SK-N-MC (cell line): ENCODE measurements at regions not wholly inside any gene's neighbourhood (a gene's known extent, or its start where the extent isn't known, plus 50 kb on each side); places are given as distances from the start of the nearest gene placed in this dataset.

Experiments
- DNase-seq: peaks from one replicate; pipeline ENCODE4 v3.0.0-alpha.2; 2011; ENCODE audit warnings: low read depth, low spot score
- H3K27ac ChIP-seq: fragments of 200-600 bp; sonication (generic); 2 replicates; pipeline ENCODE4 v1.5.1; 2016; ENCODE audit warnings: mixed run types
- H3K36me3 ChIP-seq: fragments of 200-600 bp; sonication (generic); 2 replicates; pipeline ENCODE4 v1.6.1; 2017; ENCODE audit warnings: antibody characterized with exemption, low read length, mixed read lengths; ENCODE audit not compliant: insufficient read depth
- H3K4me3 ChIP-seq: fragments of 200-600 bp; sonication (generic); 2 replicates; pipeline ENCODE4 v1.5.1; 2016
- H3K9ac ChIP-seq: fragments of 200-600 bp; sonication (generic); 2 replicates; pipeline ENCODE4 v1.8.0; 2017; ENCODE audit warnings: mixed run types, mixed read lengths; ENCODE audit not compliant: insufficient read length
- H3K9me3 ChIP-seq: fragments of 200-600 bp; sonication (generic); 2 replicates; pipeline ENCODE4 v1.6.1; 2017; ENCODE audit warnings: low read depth, mild to moderate bottlenecking, antibody characterized with exemption, low read length, moderate library complexity, mixed read lengths
- EZH2 ChIP-seq: fragments of 200-600 bp; sonication (generic); IDR thresholded peaks from one replicate; pipeline ENCODE4 v1.6.1; 2017; ENCODE audit warnings: antibody characterized with exemption
- FOXP2 ChIP-seq: optimal IDR thresholded peaks from 2 replicates; pipeline ENCODE3; 2011; ENCODE audit warnings: mild to moderate bottlenecking, moderate library complexity; ENCODE audit not compliant: insufficient read depth; ENCODE audit errors: extremely low read length, control extremely low read depth
- POLR2AphosphoS5 ChIP-seq: IDR thresholded peaks from 2 replicates; pipeline ENCODE4 v1.6.1; 2012; ENCODE audit warnings: mild to moderate bottlenecking, low read depth, low read length, borderline replicate concordance

DNA sequence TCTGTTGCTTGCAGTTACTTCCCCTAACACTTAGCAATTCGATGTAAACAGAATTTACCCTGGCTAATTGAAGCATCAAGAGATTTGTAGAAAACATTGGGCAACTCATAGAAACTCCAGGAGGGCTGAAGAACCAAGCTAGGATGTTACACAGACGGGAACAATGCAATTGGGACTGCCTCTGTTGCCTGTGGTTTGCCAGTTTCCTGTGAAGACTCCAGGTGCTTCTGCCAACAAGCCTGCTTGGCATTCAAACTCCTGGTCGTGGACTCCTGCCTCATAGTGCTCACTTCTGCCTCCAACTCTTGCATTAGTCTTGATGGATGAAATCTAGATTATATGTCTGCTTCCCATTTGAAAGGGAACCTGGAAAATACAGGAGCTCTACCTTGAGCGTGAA, 246.0 kb downstream of the BMP4 start:
- no peak for DNase-seq
- H3K4me3 ChIP-seq: no peak overlapping the region
- TF ChIP-seq FOXP2 (no peak), EZH2 (no peak), POLR2AphosphoS5 (no peak)
- no peaks in the 10 kb centered on the region for H3K36me3 ChIP-seq
- H3K9me3 ChIP-seq: no peaks in the 10 kb centered on the region
- H3K27ac ChIP-seq: no peak overlapping the region
- H3K9ac ChIP-seq: no peak overlapping the region

DNA sequence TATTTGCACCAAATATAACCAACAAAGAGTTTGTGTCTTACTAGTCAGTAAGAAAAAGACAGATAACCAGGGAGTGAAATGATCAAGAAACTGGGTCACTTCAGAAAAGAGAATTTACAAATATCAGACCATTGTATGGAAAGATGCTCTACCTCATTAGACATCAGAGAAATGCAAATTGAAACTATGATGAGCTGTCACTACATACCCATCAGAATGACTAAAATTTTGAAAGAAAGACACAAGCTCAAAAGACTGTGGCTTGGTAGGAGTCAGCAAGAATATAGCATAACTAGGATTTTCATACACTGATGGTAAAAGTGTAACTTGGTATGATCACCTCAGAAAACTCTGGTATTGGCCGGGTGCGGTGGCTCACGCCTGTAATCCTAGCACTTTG, 247.2 kb downstream of the BMP4 start:
- Histone ChIP-seq H3K27ac (no peak overlapping the region), H3K9me3 (no peaks in the 10 kb centered on the region), H3K36me3 (no peaks in the 10 kb centered on the region), H3K9ac (no peak overlapping the region), H3K4me3 (no peak overlapping the region)
- DNase-seq: no peak
- TF ChIP-seq POLR2AphosphoS5: no peak
- TF ChIP-seq EZH2: no peak
- TF ChIP-seq FOXP2: no peak

DNA sequence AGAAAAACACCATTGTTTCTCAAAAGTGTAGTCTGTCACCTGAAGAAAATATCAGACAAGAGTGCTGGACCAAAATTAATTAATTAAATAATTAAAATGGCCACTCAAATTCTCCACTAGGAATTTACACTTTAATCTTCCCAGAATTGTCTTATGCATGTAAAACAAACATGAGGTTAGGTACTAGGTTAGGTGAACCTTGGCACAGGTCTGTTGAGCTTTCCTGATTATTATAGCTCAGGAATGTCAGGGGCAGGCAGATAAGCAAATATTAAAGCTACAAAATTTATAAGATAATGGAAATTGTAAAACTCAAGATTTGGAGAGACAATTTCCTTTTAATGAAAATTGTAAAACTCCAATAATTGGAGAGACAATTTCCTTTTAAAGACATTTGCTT, 253.2 kb downstream of the BMP4 start:
- Histone ChIP-seq H3K9ac (no peak overlapping the region), H3K36me3 (no peaks in the 10 kb centered on the region), H3K9me3 (no peaks in the 10 kb centered on the region), H3K4me3 (no peak overlapping the region), H3K27ac (no peak overlapping the region)
- DNase-seq: no peak
- TF ChIP-seq POLR2AphosphoS5 (no peak), EZH2 (no peak), FOXP2 (no peak)

DNA sequence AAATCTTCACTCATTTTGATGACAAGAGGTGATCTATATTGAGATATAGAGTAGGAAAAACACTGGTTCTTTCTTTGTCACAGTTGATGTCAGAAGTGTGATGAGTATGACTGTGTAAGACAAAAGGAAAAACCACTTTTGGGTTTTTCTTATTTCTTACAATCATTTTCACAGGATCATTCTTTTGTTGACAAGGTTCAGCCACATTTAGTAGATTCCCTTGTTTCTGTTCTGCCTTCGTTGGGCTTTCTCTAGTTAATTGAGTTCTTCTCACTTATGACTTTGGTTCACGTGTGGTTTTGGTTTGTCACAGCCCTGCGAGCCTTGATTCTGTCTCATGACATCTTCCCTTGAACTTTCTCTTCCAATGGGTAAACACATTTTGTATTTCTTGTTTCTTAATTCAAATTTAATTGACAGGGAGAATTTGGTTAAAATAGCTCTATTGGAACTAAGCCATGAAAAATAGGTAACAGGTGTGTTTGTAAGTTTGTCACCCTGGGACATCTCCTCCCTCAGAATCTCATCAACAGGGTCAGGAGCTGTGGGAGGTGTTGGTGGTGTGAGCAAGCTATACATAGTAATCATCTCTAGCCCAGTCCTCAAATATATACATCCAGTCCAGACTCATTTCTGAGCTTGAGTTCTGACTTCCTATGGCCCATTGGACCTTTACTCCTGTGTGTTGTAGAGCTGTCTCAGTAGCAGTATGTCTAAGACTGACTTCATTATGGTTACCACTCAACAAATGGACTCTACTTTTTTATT, 255.3 kb downstream of the BMP4 start:
- no peak overlapping the region for H3K9ac ChIP-seq
- no peak for DNase-seq
- no peaks in the 10 kb centered on the region for H3K36me3 ChIP-seq
- TF ChIP-seq POLR2AphosphoS5: no peak
- no peak for TF ChIP-seq FOXP2
- no peak for TF ChIP-seq EZH2
- no peak overlapping the region for H3K27ac ChIP-seq
- H3K9me3 ChIP-seq: no peaks in the 10 kb centered on the region
- H3K4me3 ChIP-seq: no peak overlapping the region

DNA sequence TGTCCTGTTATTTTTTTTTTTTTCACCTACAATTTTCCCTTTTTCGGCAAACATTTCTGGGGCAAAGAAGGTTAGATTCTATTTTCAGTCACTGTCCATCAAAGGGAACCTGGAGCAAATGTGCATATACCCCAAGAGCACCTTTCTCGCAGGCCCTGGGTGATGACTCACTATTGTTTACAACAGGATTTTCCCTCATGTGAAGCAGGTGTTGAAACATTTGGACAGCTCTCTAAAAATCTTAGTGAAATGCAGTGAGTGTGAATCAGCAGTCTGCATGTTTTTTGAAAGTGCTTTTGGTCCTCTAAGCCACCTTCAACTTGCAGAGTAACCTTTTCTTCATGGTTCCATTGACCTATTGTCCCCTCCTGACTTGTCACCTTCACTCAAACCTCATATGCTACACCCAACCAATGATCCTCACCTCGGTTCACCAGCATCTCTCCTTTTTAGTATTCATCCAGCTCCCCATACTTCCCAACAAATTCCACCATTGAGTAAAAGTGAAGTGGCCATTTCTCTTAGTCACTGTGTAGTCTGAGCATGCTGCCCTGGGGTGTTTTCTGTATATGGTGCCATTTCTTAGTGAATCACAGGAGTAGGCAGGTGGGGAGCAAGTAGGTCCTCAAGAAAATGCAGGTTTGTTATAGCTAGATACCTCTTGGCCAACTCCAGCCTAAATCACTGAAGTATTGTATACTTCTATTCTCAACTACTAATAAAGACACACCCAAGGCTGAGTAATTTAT, 260.2 kb downstream of the BMP4 start:
- Histone ChIP-seq H3K9me3 (no peaks in the 10 kb centered on the region), H3K27ac (no peak overlapping the region), H3K9ac (no peak overlapping the region), H3K36me3 (no peaks in the 10 kb centered on the region), H3K4me3 (no peak overlapping the region)
- TF ChIP-seq POLR2AphosphoS5: no peak
- no peak for TF ChIP-seq EZH2
- no peak for TF ChIP-seq FOXP2
- no peak for DNase-seq

DNA sequence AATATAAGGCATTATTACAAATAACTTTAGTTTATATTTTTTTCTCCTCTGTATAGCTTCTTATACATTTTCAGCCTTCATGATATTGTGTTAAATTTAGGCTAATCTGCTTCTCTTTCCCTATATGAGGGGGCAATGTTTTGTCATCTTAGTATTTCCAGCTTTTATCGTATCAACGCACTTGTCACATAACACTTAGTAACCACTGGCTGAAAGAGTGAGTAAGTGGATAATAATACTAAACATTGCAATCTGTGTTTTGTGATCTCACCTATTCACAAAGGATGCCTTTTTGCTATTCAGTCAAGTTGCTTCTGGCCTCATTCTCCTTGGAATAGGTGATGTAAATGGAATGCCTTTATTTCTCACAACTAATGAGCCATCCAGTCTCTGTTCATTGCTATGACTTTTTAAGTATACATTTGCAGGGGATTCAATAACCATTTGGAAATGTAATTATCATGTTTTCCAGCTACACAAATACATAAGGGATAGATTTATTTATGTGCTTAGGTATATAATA, 260.9 kb downstream of the BMP4 start:
- no peak overlapping the region for H3K9ac ChIP-seq
- no peaks in the 10 kb centered on the region for H3K9me3 ChIP-seq
- no peak for TF ChIP-seq FOXP2
- TF ChIP-seq POLR2AphosphoS5: no peak
- no peak for TF ChIP-seq EZH2
- no peak overlapping the region for H3K27ac ChIP-seq
- DNase-seq: no peak
- H3K4me3 ChIP-seq: no peak overlapping the region
- no peaks in the 10 kb centered on the region for H3K36me3 ChIP-seq

DNA sequence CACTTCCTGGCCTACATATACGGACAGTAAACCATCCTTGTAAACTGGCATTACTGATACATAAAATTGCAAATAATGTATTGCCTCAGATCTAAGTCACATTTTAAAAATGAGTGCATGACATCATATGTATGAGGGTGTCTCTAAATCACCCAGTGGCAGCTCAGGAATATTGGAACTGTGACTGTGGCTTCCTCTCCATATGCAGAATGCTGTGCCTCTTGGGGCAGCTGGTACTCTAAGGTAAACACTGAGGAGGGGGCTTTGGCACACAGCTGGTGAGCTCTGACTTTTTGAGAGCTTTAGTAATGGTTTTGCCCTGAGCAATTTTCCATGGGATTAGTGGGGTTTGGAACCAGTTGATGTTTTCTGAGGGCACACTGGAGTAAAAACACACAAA, 263.7 kb downstream of the BMP4 start:
- no peaks in the 10 kb centered on the region for H3K9me3 ChIP-seq
- DNase-seq: no peak
- no peaks in the 10 kb centered on the region for H3K36me3 ChIP-seq
- TF ChIP-seq EZH2 (no peak), POLR2AphosphoS5 (no peak), FOXP2 (no peak)
- no peak overlapping the region for H3K27ac ChIP-seq
- H3K4me3 ChIP-seq: no peak overlapping the region
- no peak overlapping the region for H3K9ac ChIP-seq

DNA sequence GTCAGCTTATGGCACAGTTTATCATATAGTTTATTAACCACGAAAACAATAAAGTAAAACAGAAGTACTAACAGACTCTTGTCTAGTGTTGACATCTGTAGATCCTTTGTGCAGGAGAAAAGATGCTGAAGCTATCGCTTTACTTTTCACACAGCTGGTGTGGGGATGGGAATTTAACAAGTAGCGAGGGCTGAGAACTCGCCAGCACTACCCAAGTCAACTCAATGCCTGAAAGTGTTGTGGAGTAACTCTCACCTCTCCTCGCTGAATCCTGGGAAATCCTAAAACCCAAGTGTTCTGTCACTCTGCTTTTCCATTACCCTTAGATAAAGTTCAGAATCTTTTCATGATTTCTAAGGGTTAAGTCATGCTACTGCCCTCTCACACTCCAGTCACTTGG, 264.2 kb downstream of the BMP4 start:
- TF ChIP-seq EZH2 (no peak), POLR2AphosphoS5 (no peak), FOXP2 (no peak)
- no peak overlapping the region for H3K9ac ChIP-seq
- no peaks in the 10 kb centered on the region for H3K36me3 ChIP-seq
- H3K9me3 ChIP-seq: no peaks in the 10 kb centered on the region
- H3K4me3 ChIP-seq: no peak overlapping the region
- H3K27ac ChIP-seq: no peak overlapping the region
- no peak for DNase-seq
